ENCODE measurements at regions not wholly inside any gene's neighbourhood (a gene's known extent, or its start where the extent isn't known, plus 50 kb on each side); places are given as distances from the start of the nearest gene placed in this dataset.

- TF ChIP-seq RXRA (IDR thresholded peaks at IDR 0.05; ENCODE audit: insufficient read depth, low read depth, low read length) (no peak), ATF3 (IDR thresholded peaks at IDR 0.05; ENCODE audit: insufficient read depth, low read depth, low read length) (no peak)
Measured at GRCh38 chr10:43972976-43973647, 324.4 kb upstream of the ZNF32 start (continued).

All from H1 (cell line).